ENCODE measurements at regions not wholly inside any gene's neighbourhood (a gene's known extent, or its start where the extent isn't known, plus 50 kb on each side); places are given as distances from the start of the nearest gene placed in this dataset.
"Not testable (repeated sequence)": the region's sequence is repeated elsewhere in the genome, so short reads cannot be mapped to it uniquely, and the experiment has no call there.

DNA sequence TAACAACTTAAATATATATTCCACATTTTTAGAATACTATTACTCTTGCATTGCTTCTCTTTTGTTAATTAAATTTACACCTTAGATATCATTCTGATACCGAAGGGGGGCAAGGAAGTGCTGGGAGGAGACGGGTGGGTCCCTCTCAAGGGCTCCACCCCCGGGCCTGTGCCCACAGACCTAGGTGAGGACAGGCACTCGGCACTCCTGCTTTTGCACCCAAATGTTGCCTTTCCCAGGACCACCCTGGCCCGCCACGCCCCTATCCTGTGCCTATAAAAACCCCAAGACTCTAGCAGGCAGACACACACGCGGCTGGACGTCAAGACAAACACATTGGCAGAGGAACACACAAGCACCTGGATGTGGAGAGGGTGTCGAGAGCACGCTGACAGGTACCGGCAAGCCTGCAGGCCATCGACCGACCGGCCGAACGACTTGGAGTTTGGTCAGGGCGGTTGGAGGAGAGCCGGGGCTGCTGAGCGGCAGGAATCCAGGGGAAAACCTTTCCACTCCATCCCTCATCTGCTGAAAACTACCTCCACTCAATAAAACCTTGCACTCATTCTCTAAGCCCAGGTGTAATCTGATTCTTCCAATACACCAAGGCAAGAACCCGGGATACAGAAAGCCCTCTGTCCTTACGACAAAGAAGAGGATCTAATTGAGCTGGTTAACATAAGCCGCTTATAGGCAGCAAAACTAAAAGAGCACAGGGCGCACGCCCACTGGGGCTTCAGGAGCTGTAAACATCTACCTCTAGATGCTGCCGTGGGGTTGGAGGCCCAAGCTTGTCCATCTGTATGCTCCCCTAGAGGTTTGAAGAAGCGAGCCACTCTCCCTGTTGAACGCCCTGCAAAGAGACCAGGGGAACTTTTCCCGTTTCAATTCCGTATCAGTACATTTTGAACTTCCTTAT is 197.4 kb upstream of the PRSS16 start:
- H3K9me3 ChIP-seq = no peaks in the 10 kb centered on the region
- DNase-seq (ENCODE audit: low read depth in 1 of 2, low spot score in 1 of 2) (no peak), ATAC-seq (no peak), FAIRE-seq (no peak)
- H3K4me1 ChIP-seq = no peaks in the 10 kb centered on the region
- CTCF ChIA-PET = no interaction called here
- no peak overlapping the region for H3K4me2 ChIP-seq
- 72% methylated on average over 29 of the region's 30 CpGs for WGBS (ENCODE audit: missing lambda C conversion rate)
- no peak for TF ChIP-seq NPAS2 (CRISPR knock-in tag; IDR thresholded peaks at IDR 0.05; ENCODE audit: borderline replicate concordance)
- no peak for TF ChIP-seq GATA3 (IDR thresholded peaks at IDR 0.05; ENCODE audit: borderline replicate concordance)
- TF ChIP-seq, protein P1, sequence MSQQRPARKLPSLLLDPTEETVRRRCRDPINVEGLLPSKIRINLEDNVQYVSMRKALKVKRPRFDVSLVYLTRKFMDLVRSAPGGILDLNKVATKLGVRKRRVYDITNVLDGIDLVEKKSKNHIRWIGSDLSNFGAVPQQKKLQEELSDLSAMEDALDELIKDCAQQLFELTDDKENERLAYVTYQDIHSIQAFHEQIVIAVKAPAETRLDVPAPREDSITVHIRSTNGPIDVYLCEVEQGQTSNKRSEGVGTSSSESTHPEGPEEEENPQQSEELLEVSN (IDR thresholded peaks at IDR 0.05; ENCODE audit: borderline replicate concordance, low read depth) = no peak
- TF ChIP-seq, protein P2, sequence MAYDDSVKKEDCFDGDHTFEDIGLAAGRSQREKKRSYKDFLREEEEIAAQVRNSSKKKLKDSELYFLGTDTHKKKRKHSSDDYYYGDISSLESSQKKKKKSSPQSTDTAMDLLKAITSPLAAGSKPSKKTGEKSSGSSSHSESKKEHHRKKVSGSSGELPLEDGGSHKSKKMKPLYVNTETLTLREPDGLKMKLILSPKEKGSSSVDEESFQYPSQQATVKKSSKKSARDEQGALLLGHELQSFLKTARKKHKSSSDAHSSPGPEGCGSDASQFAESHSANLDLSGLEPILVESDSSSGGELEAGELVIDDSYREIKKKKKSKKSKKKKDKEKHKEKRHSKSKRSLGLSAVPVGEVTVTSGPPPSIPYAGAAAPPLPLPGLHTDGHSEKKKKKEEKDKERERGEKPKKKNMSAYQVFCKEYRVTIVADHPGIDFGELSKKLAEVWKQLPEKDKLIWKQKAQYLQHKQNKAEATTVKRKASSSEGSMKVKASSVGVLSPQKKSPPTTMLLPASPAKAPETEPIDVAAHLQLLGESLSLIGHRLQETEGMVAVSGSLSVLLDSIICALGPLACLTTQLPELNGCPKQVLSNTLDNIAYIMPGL (CRISPR knock-in tag; IDR thresholded peaks at IDR 0.05; ENCODE audit: borderline replicate concordance) = no peak
- TF ChIP-seq RCOR1 (IDR thresholded peaks at IDR 0.05; ENCODE audit: low read depth, low read length) = no peak
- TF ChIP-seq, protein P3, sequence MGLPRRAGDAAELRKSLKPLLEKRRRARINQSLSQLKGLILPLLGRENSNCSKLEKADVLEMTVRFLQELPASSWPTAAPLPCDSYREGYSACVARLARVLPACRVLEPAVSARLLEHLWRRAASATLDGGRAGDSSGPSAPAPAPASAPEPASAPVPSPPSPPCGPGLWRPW (IDR thresholded peaks at IDR 0.05) = no peak
- TF ChIP-seq, protein P4, sequence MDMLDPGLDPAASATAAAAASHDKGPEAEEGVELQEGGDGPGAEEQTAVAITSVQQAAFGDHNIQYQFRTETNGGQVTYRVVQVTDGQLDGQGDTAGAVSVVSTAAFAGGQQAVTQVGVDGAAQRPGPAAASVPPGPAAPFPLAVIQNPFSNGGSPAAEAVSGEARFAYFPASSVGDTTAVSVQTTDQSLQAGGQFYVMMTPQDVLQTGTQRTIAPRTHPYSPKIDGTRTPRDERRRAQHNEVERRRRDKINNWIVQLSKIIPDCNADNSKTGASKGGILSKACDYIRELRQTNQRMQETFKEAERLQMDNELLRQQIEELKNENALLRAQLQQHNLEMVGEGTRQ (IDR thresholded peaks at IDR 0.05) = no peak
- no peak for TF ChIP-seq KDM1A (IDR thresholded peaks at IDR 0.05; ENCODE audit: low read depth)
- no peak overlapping the region for H3K27ac ChIP-seq
- POLR2A ChIA-PET = no interaction called here
- H3K4me3 ChIP-seq = no peak overlapping the region

DNA sequence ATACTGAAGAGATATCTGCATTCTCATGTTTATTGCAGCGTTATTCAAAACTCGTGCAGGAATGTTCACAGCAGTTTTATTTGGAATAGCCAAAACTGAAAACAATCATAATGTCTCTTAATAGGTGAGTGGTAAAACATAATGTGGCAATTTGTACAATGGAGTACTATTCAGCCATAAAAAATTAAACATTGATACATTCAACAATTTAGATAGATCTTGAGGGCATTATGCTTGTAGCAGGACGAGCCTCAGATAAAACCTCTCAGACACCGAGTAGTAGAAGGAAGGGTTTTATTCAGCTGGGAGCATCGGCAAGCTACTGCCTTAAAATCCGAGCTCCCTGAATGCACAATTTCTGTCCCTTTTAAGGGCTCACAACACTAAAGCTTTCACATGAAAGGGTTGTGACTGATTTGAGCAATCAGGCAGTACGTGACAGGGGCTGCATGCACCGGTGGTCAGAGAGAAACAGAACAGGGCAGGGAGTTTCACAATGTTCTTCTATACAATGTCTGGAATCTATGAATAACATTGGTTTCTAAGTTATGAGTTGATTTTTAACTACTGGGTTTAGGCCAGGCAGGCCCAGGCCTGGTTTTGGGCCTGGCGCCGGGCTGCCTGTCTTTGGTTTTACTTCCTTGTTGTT is 195.3 kb upstream of the PRSS16 start:
- POLR2A ChIA-PET; ATAC-seq; H3K4me1 ChIP-seq; CTCF ChIA-PET; FAIRE-seq; H3K27ac ChIP-seq; DNase-seq (ENCODE audit: low read depth in 1 of 2, low spot score in 1 of 2); H3K4me2 ChIP-seq; H3K9me3 ChIP-seq; H3K4me3 ChIP-seq: not testable (repeated sequence)
- WGBS (ENCODE audit: missing lambda C conversion rate) = 74% methylated on average over 10 of the region's 10 CpGs

DNA sequence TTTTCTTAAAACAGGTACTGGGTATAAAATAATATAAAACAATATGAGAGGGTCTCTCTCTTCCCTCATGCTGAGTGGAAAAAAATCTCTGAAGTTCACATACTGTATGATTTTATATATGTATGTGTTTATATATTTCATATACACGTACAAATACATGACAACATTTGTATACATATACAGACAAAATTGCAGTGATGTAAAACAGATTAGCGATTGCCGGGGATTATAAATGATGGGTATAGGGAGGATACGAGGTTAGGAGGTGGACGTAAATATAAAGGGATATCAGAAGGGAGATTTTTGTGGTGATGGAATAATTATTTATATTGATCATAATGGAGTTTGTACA is 194.8 kb upstream of the PRSS16 start:
- ATAC-seq = no peak
- no peak for TF ChIP-seq MAFK (IDR thresholded peaks at IDR 0.05; ENCODE audit: partially characterized antibody)
- TF ChIP-seq, protein P2 (CRISPR knock-in tag; IDR thresholded peaks at IDR 0.05; ENCODE audit: borderline replicate concordance) = no peak
- TF ChIP-seq, protein P5, sequence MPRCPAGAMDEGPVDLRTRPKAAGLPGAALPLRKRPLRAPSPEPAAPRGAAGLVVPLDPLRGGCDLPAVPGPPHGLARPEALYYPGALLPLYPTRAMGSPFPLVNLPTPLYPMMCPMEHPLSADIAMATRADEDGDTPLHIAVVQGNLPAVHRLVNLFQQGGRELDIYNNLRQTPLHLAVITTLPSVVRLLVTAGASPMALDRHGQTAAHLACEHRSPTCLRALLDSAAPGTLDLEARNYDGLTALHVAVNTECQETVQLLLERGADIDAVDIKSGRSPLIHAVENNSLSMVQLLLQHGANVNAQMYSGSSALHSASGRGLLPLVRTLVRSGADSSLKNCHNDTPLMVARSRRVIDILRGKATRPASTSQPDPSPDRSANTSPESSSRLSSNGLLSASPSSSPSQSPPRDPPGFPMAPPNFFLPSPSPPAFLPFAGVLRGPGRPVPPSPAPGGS (IDR thresholded peaks at IDR 0.05) = no peak
- TF ChIP-seq EP300 (IDR thresholded peaks at IDR 0.05) = no peak
- no peak for TF ChIP-seq HEYL (CRISPR knock-in tag; IDR thresholded peaks at IDR 0.05)
- no peak for TF ChIP-seq HOXB5 (CRISPR knock-in tag; IDR thresholded peaks at IDR 0.05)
- TF ChIP-seq NPAS2 (CRISPR knock-in tag; IDR thresholded peaks at IDR 0.05; ENCODE audit: borderline replicate concordance) = no peak
- ChIA-PET CTCF (no interaction called here), POLR2A (no interaction called here)
- no peak overlapping the region for H3K4me3 ChIP-seq
- WGBS (ENCODE audit: missing lambda C conversion rate) = 90% methylated on average over 5 of the region's 5 CpGs
- H3K4me1 ChIP-seq = no peaks in the 10 kb centered on the region
- no peaks in the 10 kb centered on the region for H3K9me3 ChIP-seq
- no peak for DNase-seq (ENCODE audit: low read depth in 1 of 2, low spot score in 1 of 2)
- H3K27ac ChIP-seq = no peak overlapping the region
- H3K4me2 ChIP-seq = no peak overlapping the region
- no peak for FAIRE-seq

All from A549 (cell line).